COLO668 (cell line): ENCODE measurements at regions not wholly inside any gene's neighbourhood (a gene's known extent, or its start where the extent isn't known, plus 50 kb on each side); places are given as distances from the start of the nearest gene placed in this dataset.
"Not testable (repeated sequence)": the region's sequence is repeated elsewhere in the genome, so short reads cannot be mapped to it uniquely, and the experiment has no call there.

Experiments used
- DNase-seq: peaks from one replicate; lab custom pipeline; 2025; ENCODE audit not compliant: unreplicated experiment; lab: John Stamatoyannopoulos, UW

- DNase-seq: peak; percentile 2
Observed at GRCh38 chr3:6640907-6641306, 220.0 kb upstream of the GRM7 start.

DNA sequence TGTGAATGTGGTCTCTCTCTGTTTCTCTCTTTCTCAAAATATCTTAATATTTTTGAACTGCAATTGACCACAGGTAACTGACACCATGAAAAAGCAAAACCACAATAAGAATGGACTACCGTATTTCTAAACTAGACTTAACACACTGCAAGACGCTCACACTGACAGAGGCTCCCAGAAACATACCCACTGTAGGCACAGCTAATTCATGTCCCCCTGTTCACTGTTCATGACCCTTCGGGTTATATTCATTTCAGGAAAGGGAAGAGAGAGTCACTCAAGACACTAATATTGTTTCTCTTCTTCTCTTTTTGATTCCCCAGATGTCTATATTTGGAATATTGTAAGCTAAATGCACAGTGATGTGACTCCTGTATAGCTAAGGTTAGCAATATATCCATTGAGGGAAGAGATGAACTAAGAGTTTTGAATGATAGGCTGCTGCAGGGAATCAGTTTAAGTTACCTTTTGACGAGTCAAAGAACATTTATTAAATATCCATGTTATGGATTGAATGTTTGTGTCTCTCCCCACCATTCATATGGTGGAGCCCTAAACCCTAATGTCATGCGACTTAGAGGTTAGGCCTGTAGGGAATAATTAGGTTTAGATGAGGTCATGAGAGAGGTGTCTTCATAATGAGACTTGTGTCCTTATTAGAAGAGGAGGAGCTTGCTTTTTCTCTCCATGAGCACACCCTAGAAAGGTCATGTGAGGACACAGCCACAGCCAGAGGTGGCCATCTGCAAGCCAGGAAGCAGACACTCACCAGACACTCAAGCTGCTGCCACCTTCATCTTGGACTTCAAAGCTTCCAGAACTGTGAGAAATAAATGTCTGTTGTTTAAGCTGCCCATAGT, 216.6 kb upstream of the GRM7 start:
- no peak for DNase-seq

DNA sequence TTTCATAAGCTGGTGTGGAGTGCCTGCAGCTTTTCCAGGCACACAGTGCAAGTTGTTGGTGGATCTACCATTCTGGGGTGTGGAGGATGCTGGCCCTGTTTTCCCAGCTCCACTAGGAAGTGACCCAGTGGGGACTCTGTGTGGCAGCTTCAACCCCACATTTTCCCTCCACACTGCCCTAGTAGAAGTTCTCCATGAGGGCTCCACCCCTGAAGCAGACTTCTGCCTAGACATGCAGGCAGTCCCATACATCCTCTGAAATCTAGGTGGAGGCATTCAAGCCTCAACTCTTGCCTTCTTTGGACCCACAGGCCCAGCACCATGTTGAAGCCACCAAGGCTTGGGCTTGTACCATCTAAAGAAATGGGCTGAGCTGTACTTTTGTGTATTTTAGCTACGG, 206.2 kb upstream of the GRM7 start:
- DNase-seq: no peak

DNA sequence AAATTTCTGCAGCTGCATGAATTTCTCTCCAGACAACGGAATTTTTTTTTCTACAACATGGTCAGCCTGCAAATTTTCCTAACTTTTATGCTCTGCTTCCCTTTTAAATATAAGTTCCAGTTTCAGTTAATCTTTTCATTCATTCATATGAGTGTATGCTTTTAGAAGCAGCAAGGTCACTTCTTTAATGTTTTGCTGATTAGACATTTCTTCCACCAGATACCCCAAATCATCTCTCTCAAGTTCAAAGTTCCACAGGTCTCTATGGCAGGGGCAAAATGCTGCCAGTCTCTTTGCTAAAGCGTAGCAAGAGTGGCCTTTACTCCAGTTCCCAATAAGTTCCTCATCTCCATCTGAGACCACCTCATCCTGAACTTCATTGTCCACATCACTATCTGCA, 205.6 kb upstream of the GRM7 start:
- DNase-seq: no peak

GRCh38 chr3:6657591-6657990, 203.3 kb upstream of the GRM7 start:
- DNase-seq: no peak

GRCh38 chr3:6667354-6667753, 193.6 kb upstream of the GRM7 start:
- DNase-seq: no peak

GRCh38 chr3:6671363-6671762, 189.6 kb upstream of the GRM7 start:
- no peak for DNase-seq

DNA sequence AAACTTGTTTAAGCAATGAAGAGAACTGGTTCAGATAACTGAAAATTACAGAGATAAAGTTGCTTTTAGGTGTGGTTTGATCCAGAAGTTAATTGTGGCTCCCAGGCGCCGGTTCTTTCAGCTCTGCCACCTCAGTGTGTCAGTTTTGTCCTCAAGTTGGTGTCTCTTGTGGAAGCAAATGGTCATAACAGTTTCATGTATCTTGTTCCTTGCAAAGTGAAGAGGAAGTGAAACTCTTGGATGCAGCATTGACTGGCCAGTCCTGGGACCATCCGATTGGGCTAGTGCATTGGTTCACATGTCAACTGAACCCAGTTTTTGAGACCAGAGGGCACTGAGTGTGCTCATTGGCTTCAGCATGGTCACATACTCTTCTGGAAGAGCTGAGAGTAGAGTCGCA, 181.4 kb upstream of the GRM7 start:
- DNase-seq: no peak

DNA sequence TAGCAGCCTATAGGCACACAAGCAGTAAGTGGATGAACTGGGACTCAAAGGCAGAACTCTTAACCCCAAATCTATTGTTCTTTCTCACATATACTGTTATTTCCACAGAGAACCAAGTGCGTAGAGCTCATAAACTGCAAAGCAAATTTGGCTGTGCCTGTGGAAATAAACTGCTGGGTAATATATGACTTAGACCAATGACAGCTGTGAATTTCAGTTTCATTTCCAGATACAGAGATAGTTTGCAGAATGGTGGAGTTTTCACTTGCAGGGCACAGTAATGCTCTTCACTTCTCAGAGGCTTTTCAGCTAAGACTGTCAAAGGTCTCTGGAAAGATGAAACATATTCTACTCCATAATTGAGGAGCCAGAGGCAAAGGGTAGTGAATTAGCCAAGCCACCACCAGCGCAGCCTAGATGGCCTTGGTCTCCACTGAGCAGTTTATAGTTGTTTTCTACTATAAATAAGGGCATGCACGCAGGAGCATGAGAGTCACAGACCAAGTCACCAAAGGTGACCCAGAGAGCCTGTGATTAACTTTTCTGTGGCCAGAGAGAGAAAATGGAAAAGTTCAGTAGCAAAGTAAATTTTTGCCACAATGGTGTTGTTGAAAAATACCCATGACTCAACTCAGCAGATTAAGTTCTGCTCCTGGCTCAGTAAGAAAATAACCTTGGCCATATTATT, 180.7 kb upstream of the GRM7 start:
- DNase-seq: no peak

DNA sequence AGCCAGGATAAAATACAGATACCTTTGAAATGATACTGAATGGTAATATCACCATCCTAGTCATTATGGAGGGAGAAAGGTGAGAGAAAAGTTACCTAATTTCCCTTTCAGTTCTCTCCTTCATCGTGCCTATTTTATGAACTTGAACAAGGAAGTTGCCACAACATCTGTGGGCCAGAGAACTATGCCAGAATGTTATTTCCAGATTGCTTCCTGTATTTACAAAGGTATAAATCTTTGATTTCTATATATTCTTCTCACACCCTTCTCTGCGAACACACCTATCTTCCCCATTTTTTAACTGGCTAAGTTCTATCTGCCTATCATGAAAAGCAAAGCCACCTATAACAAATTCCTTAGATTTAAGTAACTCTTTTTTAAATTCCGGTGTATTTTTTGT, 163.6 kb upstream of the GRM7 start:
- no peak for DNase-seq

- no peak for DNase-seq
Observed at GRCh38 chr3:6697722-6698121, 163.2 kb upstream of the GRM7 start.

DNA sequence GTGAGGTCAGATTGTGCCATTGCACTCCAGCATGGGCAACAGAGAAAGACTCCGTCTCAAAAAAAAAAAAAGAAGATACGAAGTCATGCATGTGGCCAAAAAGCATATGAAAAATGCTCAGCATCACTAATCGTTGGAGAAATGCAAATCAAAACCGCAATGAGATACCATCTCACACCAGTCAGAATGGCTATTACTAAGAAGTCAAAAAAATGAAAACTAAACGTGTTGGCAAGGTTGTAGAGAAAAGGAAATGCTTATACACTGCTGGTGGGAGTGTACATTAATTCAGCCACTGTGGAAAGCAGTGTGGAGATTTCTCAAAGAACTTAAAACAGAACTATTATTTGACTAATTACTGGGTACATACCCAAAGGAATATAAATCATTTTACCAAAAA, 156.1 kb upstream of the GRM7 start:
- not testable (repeated sequence) for DNase-seq

DNA sequence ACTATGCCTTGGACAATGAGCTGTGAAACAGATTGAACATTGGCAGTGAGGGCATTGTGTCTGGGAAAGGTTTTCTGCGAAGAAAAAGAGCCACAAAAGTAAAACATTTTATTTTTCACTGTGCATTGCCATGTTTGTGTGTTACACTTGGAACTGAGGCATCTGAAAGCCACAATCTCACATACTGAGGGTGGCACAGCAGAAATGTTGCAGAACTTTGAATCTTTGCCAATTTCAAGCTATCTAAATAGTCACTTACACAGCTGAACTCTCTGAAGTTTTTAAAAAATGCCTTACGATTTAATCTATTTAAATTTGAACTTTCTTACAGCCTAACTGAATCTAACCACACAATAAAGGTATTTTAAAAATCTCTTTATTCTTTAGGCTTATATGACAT, 154.1 kb upstream of the GRM7 start:
- DNase-seq: no peak

DNA sequence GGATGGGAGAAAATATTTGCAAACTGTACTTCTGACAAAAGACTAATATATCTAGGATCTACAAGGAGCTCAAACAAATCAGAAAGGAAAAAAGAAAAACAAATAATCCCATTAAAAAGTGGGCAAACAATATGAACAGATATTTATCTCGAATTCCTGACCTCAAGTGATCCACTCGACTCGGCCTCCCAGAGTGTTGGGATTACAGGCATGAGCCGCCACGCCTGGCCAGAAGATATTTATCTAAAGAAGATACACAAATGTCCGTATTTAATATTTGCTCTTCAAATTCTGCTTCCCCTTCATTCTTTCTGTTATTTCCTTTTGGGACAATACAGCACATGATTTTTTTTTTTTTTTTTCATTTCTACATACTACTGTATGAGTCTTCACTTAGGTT, 151.7 kb upstream of the GRM7 start:
- no peak for DNase-seq

DNA sequence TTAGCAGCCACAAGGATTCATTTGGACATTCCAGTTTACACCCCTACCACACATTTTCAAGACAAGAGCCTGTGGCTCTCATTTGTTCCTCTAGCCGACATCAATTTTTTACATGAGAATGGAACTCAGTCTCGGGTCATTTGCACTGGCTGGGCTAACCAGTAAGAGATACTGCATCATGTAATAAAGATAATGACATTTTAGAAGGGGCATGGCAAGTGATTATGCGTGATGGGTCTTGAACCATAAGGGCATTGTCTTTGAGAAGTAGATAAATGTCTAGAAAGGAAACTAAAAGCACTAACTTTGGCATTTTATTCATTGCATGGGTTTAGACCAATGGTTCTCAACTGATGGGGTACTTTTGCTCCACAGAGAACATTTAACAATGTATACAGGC, 146.0 kb upstream of the GRM7 start:
- no peak for DNase-seq

DNA sequence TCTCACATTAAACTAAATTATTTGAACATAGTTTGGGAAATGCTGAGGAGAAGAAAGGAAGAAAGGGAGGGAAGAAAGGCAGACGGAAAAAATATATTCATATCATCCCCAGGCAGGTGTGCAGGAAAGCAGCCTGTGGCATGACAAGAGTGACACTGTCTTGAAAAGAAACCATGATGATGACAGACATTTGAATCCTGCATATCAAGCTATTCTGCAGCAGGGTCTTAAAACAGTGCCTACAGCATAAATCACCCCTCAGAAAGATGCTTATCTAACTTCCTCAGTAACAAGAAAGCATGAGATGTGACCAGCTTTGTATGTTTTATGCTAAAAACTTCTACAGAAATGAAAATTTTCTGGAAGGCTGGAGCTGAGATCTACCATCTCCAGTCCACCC, 144.5 kb upstream of the GRM7 start:
- no peak for DNase-seq

GRCh38 chr3:6717026-6717943, 143.6 kb upstream of the GRM7 start:
- no peak for DNase-seq

- DNase-seq: no peak
Observed at GRCh38 chr3:6719999-6720398, 140.9 kb upstream of the GRM7 start.

- no peak for DNase-seq
Observed at GRCh38 chr3:6721491-6721890, 139.4 kb upstream of the GRM7 start.

DNA sequence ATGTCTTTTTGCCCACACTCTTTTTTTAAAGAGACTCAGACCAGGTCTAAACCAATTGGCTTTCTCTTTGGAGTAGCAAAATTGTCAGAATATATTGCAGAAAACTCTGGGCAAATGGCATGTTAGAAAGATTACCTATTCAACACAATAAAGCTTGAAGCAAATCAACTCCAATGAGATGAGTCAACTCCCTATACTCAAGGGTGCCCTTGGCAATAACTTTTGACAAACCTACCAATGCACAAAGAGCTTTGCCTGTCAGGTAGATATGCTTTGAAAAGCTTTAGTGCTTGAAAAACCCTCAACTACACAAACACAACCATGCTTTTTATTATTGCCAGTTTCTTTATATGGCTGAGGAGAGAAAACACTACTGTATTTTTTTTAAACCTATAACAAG, 137.7 kb upstream of the GRM7 start:
- no peak for DNase-seq

DNA sequence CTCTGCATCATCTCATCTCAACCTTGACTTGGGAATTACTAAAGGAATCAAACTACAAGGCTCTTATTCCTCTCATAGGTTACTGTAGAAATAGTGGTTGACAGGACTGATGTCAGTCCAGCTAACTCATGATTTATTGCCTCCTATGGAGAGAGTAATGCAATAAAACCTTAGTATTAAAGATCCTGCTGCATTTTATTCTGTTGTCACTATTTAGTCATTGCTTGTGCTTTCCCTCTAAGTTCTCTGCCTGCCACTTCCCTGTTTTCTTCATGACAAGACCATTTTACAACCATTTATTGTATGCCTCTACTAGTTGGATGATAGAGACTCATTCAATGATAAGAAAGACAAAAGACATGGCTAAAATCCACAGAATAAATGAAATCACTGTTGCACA, 134.1 kb upstream of the GRM7 start:
- DNase-seq: no peak

DNA sequence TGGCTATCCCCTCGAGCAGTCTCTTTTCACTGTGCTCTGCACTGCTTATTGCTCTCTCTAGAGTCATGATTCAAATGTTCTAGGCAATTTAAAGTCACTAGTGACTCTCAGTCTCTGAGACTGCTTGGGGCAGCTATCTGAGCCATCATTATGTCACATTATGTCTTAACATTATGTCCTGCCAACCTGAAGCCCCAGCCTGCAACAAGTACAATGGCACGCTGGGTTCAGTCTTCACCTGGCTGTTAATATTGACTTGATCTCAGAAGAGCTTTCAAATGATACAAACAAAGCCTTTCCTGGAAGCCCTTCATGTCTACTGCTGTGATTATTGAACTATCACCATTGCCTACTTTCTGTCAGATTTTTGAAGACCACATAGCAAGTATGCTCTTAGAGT, 128.1 kb upstream of the GRM7 start:
- DNase-seq: no peak
